ENCODE measurements at regions not wholly inside any gene's neighbourhood (a gene's known extent, or its start where the extent isn't known, plus 50 kb on each side); places are given as distances from the start of the nearest gene placed in this dataset.
A peak's percentile ranks its signal among the peaks of the same experiment; 100 is the strongest.
"Not testable (repeated sequence)": the region's sequence is repeated elsewhere in the genome, so short reads cannot be mapped to it uniquely, and the experiment has no call there.

DNA sequence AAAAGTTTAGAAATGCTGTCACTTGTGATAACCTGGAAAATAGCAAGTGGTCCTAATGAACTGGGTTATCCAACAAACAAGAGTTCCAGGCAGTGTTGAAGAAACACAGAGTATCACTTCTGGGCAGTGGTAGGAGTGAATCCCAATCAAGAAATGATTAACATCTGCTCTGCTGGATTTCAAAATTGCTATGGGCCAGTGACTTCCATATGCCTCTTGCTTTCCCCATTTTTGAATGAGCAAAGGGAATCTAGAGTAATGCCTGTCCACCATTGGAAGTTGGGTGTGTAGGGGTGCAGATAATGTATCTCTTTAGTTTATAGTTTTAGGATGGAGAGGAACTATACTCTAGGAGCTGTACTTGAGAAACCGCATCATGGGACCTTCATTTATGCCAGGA, 236.5 kb downstream of the RPLP1 start:
- DNase-seq: no peak

- no peak for DNase-seq
Observed at GRCh38 chr15:69691307-69692015, 238.8 kb downstream of the RPLP1 start.

DNA sequence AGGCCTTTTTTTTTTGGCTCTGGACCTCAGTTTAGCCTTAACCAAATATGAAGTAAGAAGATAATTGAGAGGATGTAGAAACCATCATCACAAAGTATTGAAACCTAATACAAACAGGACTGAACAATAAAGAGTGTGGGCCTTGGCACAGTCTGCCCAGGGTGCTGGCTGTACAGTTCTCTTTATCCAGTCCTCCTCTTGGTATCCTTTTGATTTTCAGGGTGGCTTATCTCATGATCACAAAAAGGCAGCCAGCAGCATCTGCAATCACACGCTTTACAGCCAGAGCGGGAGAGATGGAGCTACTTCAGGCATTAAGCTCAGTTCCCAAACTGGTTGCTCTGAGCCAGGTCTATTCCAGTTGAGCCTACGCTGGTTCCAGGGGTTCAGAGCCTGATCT, 239.7 kb downstream of the RPLP1 start:
- no peak for DNase-seq

- no peak for DNase-seq
Observed at GRCh38 chr15:69693059-69693458, 240.4 kb downstream of the RPLP1 start.

- DNase-seq: no peak
Observed at GRCh38 chr15:69696946-69697345, 244.3 kb downstream of the RPLP1 start.

DNA sequence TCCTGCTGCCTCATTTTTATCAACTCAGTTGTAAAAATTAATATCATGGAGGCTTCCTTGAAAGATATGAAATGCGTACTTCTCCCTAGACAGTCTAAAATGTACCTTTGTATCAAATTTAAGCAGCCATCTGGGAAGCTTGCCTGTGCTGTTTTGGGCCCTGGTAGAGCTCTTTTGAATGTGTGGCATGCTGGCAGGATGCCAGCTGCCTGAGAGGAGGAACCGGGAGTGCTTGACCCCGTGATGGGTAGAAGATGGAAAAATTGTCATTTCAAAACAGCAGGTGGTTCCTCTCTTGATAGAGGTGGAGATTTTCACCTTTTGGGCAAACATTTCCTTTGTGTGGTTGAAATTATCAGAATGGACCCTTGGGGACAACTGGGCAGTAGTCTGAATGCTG, 245.3 kb downstream of the RPLP1 start:
- no peak for DNase-seq

- DNase-seq: no peak
Observed at GRCh38 chr15:69699096-69699495, 246.5 kb downstream of the RPLP1 start.

DNA sequence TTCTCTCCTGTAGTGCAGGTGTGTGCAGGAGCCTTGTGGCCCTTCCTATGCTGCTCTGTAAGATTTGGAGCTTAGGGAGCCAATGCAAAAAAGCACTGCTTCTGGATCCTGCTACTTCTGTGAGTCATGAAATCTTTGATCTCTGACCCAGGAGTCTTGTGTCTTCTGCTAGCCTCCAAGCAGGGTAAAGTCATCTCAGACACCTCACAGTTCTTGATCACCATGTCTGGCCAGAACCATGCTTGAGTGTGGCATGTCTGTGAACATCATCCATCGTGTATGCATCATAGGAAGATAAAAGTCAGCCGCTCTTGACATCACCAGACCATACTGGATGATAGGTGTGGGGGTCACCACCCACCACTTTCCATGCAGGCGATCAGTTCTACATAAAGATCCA, 247.8 kb downstream of the RPLP1 start:
- no peak for DNase-seq

- no peak for DNase-seq
Observed at GRCh38 chr15:69701198-69701597, 248.6 kb downstream of the RPLP1 start.

DNA sequence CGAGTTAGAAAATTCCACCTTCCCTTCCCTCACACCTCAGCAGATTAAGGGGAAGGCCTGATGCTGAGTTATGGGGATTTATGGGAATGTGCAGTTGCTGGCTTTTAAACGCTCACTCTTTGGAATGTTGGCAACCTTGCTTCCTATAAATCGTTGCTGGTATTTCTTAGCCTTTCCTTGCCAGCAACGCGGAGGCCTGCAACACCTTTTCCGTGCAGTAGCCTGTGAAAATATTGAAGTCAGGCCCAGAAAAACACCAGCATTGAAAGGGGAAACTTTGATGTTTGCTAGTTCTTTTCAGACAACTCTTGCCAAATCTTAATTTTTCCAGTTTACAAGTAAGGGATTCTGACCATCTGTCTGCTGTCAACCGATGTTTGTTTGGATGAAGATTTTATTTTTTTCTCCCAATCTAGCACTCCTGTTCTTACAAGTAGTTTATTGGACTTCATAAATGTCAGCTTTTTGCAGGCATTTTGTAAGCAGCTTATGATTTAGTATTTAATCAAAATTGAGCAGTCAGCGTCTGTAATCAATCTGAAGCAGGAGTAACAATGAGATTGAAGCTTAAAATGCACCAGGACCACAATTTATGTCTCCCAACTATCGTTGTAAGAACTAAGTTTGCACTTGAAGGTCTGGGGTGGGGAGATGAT, 251.0 kb downstream of the RPLP1 start:
- no peak for DNase-seq

- DNase-seq: no peak
Observed at GRCh38 chr15:69704229-69704628, 251.6 kb downstream of the RPLP1 start.

GRCh38 chr15:69704700-69705099, 252.1 kb downstream of the RPLP1 start:
- DNase-seq: no peak

GRCh38 chr15:69706353-69707097, 253.9 kb downstream of the RPLP1 start:
- no peak for DNase-seq

DNA sequence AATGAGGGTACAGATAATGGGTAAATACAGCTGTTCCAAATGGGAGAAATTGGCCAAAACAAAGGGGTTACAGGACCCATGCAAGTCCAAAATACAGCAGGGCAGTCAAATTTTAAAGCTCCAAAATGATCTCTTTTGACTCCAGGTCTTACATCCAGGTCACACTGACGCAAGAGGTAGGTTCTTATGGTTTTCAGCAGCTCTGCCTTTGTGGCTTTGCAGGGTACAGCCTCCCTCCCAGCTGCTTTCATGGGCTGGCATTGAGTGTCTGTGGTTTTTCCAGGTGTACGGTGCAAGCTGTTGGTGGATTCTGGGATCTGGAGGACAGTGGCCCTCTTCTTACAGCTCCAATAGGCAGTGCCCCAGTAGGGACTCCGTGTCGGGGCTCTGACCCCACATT, 254.6 kb downstream of the RPLP1 start:
- not testable (repeated sequence) for DNase-seq

GRCh38 chr15:69708436-69709122, 256.0 kb downstream of the RPLP1 start:
- DNase-seq: not testable (repeated sequence)

GRCh38 chr15:69712991-69713390, 260.4 kb downstream of the RPLP1 start:
- no peak for DNase-seq

GRCh38 chr15:69713726-69714559, 261.3 kb downstream of the RPLP1 start:
- peak; percentile 25 for DNase-seq

DNA sequence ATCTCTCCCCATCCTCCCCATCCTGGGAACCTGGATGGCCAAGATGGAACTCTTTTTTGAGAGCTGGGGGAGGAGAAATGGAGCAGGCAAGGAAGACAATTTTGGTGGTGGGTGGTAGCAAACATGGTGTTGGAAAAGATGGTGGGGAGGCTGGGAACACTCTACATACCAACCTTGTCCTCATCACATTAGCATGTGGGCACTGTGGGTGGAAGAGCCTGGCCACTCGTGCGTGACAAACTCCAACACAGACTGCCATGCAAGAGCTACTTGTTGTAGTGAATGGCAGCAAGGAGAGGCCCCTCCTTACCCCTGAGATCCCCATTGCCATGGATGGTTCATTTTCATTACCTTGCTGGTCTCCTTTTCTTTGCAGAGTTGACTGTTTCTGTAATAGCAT, 262.6 kb downstream of the RPLP1 start:
- DNase-seq: no peak

GRCh38 chr15:69718436-69718835, 265.8 kb downstream of the RPLP1 start:
- no peak for DNase-seq

DNA sequence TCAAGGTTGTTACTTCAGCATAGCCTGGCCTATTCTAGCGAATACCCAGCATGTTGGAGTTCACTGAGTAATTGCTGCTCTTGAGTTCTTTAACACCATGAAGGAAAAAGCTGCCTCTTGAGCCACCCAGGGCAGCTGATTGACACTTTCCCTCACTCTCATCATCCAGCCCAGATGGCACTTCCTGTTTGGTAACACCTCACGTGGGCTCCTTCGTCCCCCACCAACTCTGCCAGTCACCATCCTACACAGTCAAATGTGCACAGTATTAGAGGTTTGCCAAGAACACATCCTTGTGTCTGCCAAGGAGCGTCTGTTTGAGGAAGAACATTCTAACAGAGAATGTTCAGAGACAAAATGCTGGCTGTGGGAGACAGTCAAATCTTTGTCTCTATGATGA, 266.3 kb downstream of the RPLP1 start:
- DNase-seq: no peak

- peak; percentile 18 for DNase-seq
Observed at GRCh38 chr15:69719527-69720240, 267.1 kb downstream of the RPLP1 start.

GRCh38 chr15:69720536-69720935, 267.9 kb downstream of the RPLP1 start:
- no peak for DNase-seq

Data from stimulated activated CD4-positive, alpha-beta T cell treated with anti-CD3 and anti-CD28 coated beads, Interleukin-12 subunit alpha, Interleukin-12 subunit beta, amount 100 ng/mL, for 4 hours (primary cell).